A673 (cell line): ENCODE measurements at regions not wholly inside any gene's neighbourhood (a gene's known extent, or its start where the extent isn't known, plus 50 kb on each side); places are given as distances from the start of the nearest gene placed in this dataset.
"Not testable (repeated sequence)": the region's sequence is repeated elsewhere in the genome, so short reads cannot be mapped to it uniquely, and the experiment has no call there.

Experiments
- BruUV-seq: library from RNA; stranded (reverse); fragments of 400-500 nt; replicated peaks from 2 replicates; lab custom pipeline; 2021; lab: Mats Ljungman, UMichigan
- CTCF ChIA-PET: fragments of 300-600 bp; sonication (Branson Sonifier 250); formaldehyde crosslinking; loops from one replicate; lab custom pipeline; 2022; ENCODE audit warnings: antibody characterized with exemption; lab: Charles Lee
- POLR2A ChIA-PET: fragments of 300-600 bp; sonication (Branson Sonifier 250); formaldehyde crosslinking; loops from one replicate; lab custom pipeline; 2022; ENCODE audit warnings: antibody characterized with exemption; ENCODE audit not compliant: low non-redundant PET; lab: Charles Lee
- DNase-seq: peaks from one replicate; pipeline ENCODE4 v3.0.0-alpha.2; 2015; ENCODE audit warnings: low spot score
- H3K27ac ChIP-seq: fragments of 200-600 bp; sonication (generic); 2 replicates; pipeline ENCODE4 v1.5.1; 2016; ENCODE audit warnings: mixed run types, low read depth, mild to moderate bottlenecking, mixed read lengths, antibody characterized with exemption, low read length; ENCODE audit not compliant: poor library complexity, severe bottlenecking
- H3K27me3 ChIP-seq: fragments of 200-600 bp; sonication (generic); replicated peaks from 2 replicates; pipeline ENCODE4 v1.6.1; 2017; ENCODE audit warnings: mixed run types, low read depth, mild to moderate bottlenecking, mixed read lengths, antibody characterized with exemption, low read length; ENCODE audit not compliant: insufficient read depth, poor library complexity
- H3K36me3 ChIP-seq: fragments of 200-600 bp; sonication (generic); 2 replicates; pipeline ENCODE4 v1.6.1; 2016; ENCODE audit warnings: mixed run types, mild to moderate bottlenecking, mixed read lengths, antibody characterized with exemption, low read length; ENCODE audit not compliant: insufficient read depth, poor library complexity, severe bottlenecking
- H3K4me1 ChIP-seq: fragments of 200-600 bp; sonication (generic); 2 replicates; pipeline ENCODE4 v1.6.1; 2017; ENCODE audit warnings: mixed run types, mild to moderate bottlenecking, mixed read lengths, antibody characterized with exemption, low read length; ENCODE audit not compliant: insufficient read depth, poor library complexity, severe bottlenecking
- H3K4me3 ChIP-seq: fragments of 200-600 bp; sonication (generic); 2 replicates; pipeline ENCODE4 v1.5.1; 2016; ENCODE audit warnings: low read depth, mixed run types, mild to moderate bottlenecking, mixed read lengths, low read length; ENCODE audit not compliant: poor library complexity, severe bottlenecking
- H3K9me3 ChIP-seq: fragments of 200-600 bp; sonication (generic); 2 replicates; pipeline ENCODE4 v1.6.1; 2016; ENCODE audit warnings: mixed run types, low read depth, mild to moderate bottlenecking, mixed read lengths, antibody characterized with exemption, low read length; ENCODE audit not compliant: poor library complexity, severe bottlenecking
- intact Hi-C: fragments of 100-400 bp; cut with micrococcal nuclease; formaldehyde crosslinking; loops from one replicate; pipeline ENCODE4 v1.10.0; 2022; ENCODE audit not compliant: unreplicated experiment

- intact Hi-C loops, H3K27ac ChIP-seq, H3K36me3 ChIP-seq, H3K27me3 ChIP-seq, H3K4me1 ChIP-seq, H3K9me3 ChIP-seq, BruUV-seq, DNase-seq, POLR2A ChIA-PET, H3K4me3 ChIP-seq, CTCF ChIA-PET: not testable (repeated sequence)
These were observed 4477.7 kb upstream of the TPTE start for GRCh38 chr21:6043430-6044275.

GRCh38 chr21:6044695-6045094 is 4476.7 kb upstream of the TPTE start:
- POLR2A ChIA-PET, H3K9me3 ChIP-seq, DNase-seq, H3K4me3 ChIP-seq, intact Hi-C loops, CTCF ChIA-PET, H3K27ac ChIP-seq, H3K4me1 ChIP-seq, H3K36me3 ChIP-seq, BruUV-seq, H3K27me3 ChIP-seq: not testable (repeated sequence)

GRCh38 chr21:6049930-6050329 is 4471.5 kb upstream of the TPTE start:
- H3K9me3 ChIP-seq, H3K4me3 ChIP-seq, H3K36me3 ChIP-seq, CTCF ChIA-PET, BruUV-seq, intact Hi-C loops, DNase-seq, H3K27me3 ChIP-seq, H3K4me1 ChIP-seq, H3K27ac ChIP-seq, POLR2A ChIA-PET: not testable (repeated sequence)

- H3K4me3 ChIP-seq, H3K27me3 ChIP-seq, H3K36me3 ChIP-seq, CTCF ChIA-PET, BruUV-seq, DNase-seq, H3K4me1 ChIP-seq, intact Hi-C loops, H3K9me3 ChIP-seq, POLR2A ChIA-PET, H3K27ac ChIP-seq: not testable (repeated sequence)
These were observed 4469.3 kb upstream of the TPTE start for GRCh38 chr21:6052109-6052508.

GRCh38 chr21:6053145-6053544 is 4468.2 kb upstream of the TPTE start:
- H3K36me3 ChIP-seq, POLR2A ChIA-PET, CTCF ChIA-PET: not testable (repeated sequence)

GRCh38 chr21:6058997-6059396 is 4462.4 kb upstream of the TPTE start:
- BruUV-seq, H3K27me3 ChIP-seq, H3K4me3 ChIP-seq, H3K27ac ChIP-seq, H3K36me3 ChIP-seq, H3K4me1 ChIP-seq, CTCF ChIA-PET, POLR2A ChIA-PET, H3K9me3 ChIP-seq, DNase-seq, intact Hi-C loops: not testable (repeated sequence)

More at GRCh38 chr21:6053145-6053544, 4468.2 kb upstream of the TPTE start:
- H3K9me3 ChIP-seq, H3K27ac ChIP-seq, H3K4me1 ChIP-seq, H3K4me3 ChIP-seq, H3K27me3 ChIP-seq, intact Hi-C loops, BruUV-seq, DNase-seq: not testable (repeated sequence)

- CTCF ChIA-PET, H3K27ac ChIP-seq, H3K4me3 ChIP-seq, intact Hi-C loops, H3K27me3 ChIP-seq, H3K36me3 ChIP-seq, DNase-seq, POLR2A ChIA-PET, BruUV-seq, H3K9me3 ChIP-seq, H3K4me1 ChIP-seq: not testable (repeated sequence)
These were observed 4461.2 kb upstream of the TPTE start for GRCh38 chr21:6060054-6060681.
